ENCODE measurements at regions not wholly inside any gene's neighbourhood (a gene's known extent, or its start where the extent isn't known, plus 50 kb on each side); places are given as distances from the start of the nearest gene placed in this dataset.
"Not testable (repeated sequence)": the region's sequence is repeated elsewhere in the genome, so short reads cannot be mapped to it uniquely, and the experiment has no call there.

- POLR2A ChIA-PET; DNase-seq (ENCODE audit: low read depth, low spot score); H3K4me3 ChIP-seq (ENCODE audit: low read depth, low read length); H3K27ac ChIP-seq (ENCODE audit: low read depth, low read length); CTCF ChIA-PET; H3K27me3 ChIP-seq (ENCODE audit: control insufficient read depth, insufficient read depth, low read length); H3K9me3 ChIP-seq (ENCODE audit: control insufficient read depth, insufficient read depth, low read length): not testable (repeated sequence)
Observed at GRCh38 chr6:57813271-57814075, 496.0 kb downstream of the PRIM2 start.

- H3K27me3 ChIP-seq (ENCODE audit: control insufficient read depth, insufficient read depth, low read length); H3K9me3 ChIP-seq (ENCODE audit: control insufficient read depth, insufficient read depth, low read length); DNase-seq (ENCODE audit: low read depth, low spot score); POLR2A ChIA-PET; H3K4me3 ChIP-seq (ENCODE audit: low read depth, low read length); H3K27ac ChIP-seq (ENCODE audit: low read depth, low read length); CTCF ChIA-PET: not testable (repeated sequence)
Observed at GRCh38 chr6:57815826-57816225, 498.4 kb downstream of the PRIM2 start.

- H3K27ac ChIP-seq (ENCODE audit: low read depth, low read length); H3K27me3 ChIP-seq (ENCODE audit: control insufficient read depth, insufficient read depth, low read length); DNase-seq (ENCODE audit: low read depth, low spot score); H3K9me3 ChIP-seq (ENCODE audit: control insufficient read depth, insufficient read depth, low read length); CTCF ChIA-PET; H3K4me3 ChIP-seq (ENCODE audit: low read depth, low read length); POLR2A ChIA-PET: not testable (repeated sequence)
Observed at GRCh38 chr6:57821325-57821724, 503.9 kb downstream of the PRIM2 start.

- H3K4me3 ChIP-seq (ENCODE audit: low read depth, low read length); H3K9me3 ChIP-seq (ENCODE audit: control insufficient read depth, insufficient read depth, low read length); DNase-seq (ENCODE audit: low read depth, low spot score); POLR2A ChIA-PET; H3K27ac ChIP-seq (ENCODE audit: low read depth, low read length); CTCF ChIA-PET; H3K27me3 ChIP-seq (ENCODE audit: control insufficient read depth, insufficient read depth, low read length): not testable (repeated sequence)
Observed at GRCh38 chr6:57822448-57822847, 505.0 kb downstream of the PRIM2 start.

- Histone ChIP-seq H3K4me3 (ENCODE audit: low read depth, low read length) (no peak overlapping the region), H3K27ac (ENCODE audit: low read depth, low read length) (no peak overlapping the region), H3K27me3 (ENCODE audit: control insufficient read depth, insufficient read depth, low read length) (peaks cover 4% of the 10 kb centered on the region), H3K9me3 (ENCODE audit: control insufficient read depth, insufficient read depth, low read length) (no peaks in the 10 kb centered on the region)
- DNase-seq (ENCODE audit: low read depth, low spot score) = no peak
- no peak for TF ChIP-seq CTCF (IDR thresholded peaks at IDR 0.05; ENCODE audit: low read depth, low read length)
- CTCF ChIA-PET = no interaction called here
- POLR2A ChIA-PET = no interaction called here
Observed at GRCh38 chr6:57822896-57823358, 505.5 kb downstream of the PRIM2 start.

- CTCF ChIA-PET = interaction anchor here (0.6 kb wide), 1 partner anchor 124 kb away, joined by 3 read pairs; no protein-coding TSS in a partner anchor
- H3K27me3 ChIP-seq (ENCODE audit: control insufficient read depth, insufficient read depth, low read length); H3K4me3 ChIP-seq (ENCODE audit: low read depth, low read length); H3K27ac ChIP-seq (ENCODE audit: low read depth, low read length); DNase-seq (ENCODE audit: low read depth, low spot score); H3K9me3 ChIP-seq (ENCODE audit: control insufficient read depth, insufficient read depth, low read length); POLR2A ChIA-PET: not testable (repeated sequence)
Observed at GRCh38 chr6:57837622-57838209, 520.3 kb downstream of the PRIM2 start.

- H3K27me3 ChIP-seq (ENCODE audit: control insufficient read depth, insufficient read depth, low read length); H3K4me3 ChIP-seq (ENCODE audit: low read depth, low read length); H3K27ac ChIP-seq (ENCODE audit: low read depth, low read length); CTCF ChIA-PET; DNase-seq (ENCODE audit: low read depth, low spot score); POLR2A ChIA-PET; H3K9me3 ChIP-seq (ENCODE audit: control insufficient read depth, insufficient read depth, low read length): not testable (repeated sequence)
Observed at GRCh38 chr6:57841551-57841950, 524.1 kb downstream of the PRIM2 start.

GRCh38 chr6:57853745-57854407 is 536.4 kb downstream of the PRIM2 start:
- CTCF ChIA-PET; DNase-seq (ENCODE audit: low read depth, low spot score); H3K27ac ChIP-seq (ENCODE audit: low read depth, low read length); H3K4me3 ChIP-seq (ENCODE audit: low read depth, low read length); H3K9me3 ChIP-seq (ENCODE audit: control insufficient read depth, insufficient read depth, low read length); POLR2A ChIA-PET; H3K27me3 ChIP-seq (ENCODE audit: control insufficient read depth, insufficient read depth, low read length): not testable (repeated sequence)

GRCh38 chr6:57860481-57861315 is 543.3 kb downstream of the PRIM2 start:
- H3K4me3 ChIP-seq (ENCODE audit: low read depth, low read length); H3K27ac ChIP-seq (ENCODE audit: low read depth, low read length); H3K27me3 ChIP-seq (ENCODE audit: control insufficient read depth, insufficient read depth, low read length); POLR2A ChIA-PET; CTCF ChIA-PET; H3K9me3 ChIP-seq (ENCODE audit: control insufficient read depth, insufficient read depth, low read length); DNase-seq (ENCODE audit: low read depth, low spot score): not testable (repeated sequence)

GRCh38 chr6:57870083-57870482 is 552.7 kb downstream of the PRIM2 start:
- H3K4me3 ChIP-seq (ENCODE audit: low read depth, low read length); H3K27ac ChIP-seq (ENCODE audit: low read depth, low read length); H3K27me3 ChIP-seq (ENCODE audit: control insufficient read depth, insufficient read depth, low read length); H3K9me3 ChIP-seq (ENCODE audit: control insufficient read depth, insufficient read depth, low read length); DNase-seq (ENCODE audit: low read depth, low spot score); POLR2A ChIA-PET; CTCF ChIA-PET: not testable (repeated sequence)

Data from AG04450 (cell line).